ENCODE measurements at regions not wholly inside any gene's neighbourhood (a gene's known extent, or its start where the extent isn't known, plus 50 kb on each side); places are given as distances from the start of the nearest gene placed in this dataset.
"Not testable (repeated sequence)": the region's sequence is repeated elsewhere in the genome, so short reads cannot be mapped to it uniquely, and the experiment has no call there.

DNA sequence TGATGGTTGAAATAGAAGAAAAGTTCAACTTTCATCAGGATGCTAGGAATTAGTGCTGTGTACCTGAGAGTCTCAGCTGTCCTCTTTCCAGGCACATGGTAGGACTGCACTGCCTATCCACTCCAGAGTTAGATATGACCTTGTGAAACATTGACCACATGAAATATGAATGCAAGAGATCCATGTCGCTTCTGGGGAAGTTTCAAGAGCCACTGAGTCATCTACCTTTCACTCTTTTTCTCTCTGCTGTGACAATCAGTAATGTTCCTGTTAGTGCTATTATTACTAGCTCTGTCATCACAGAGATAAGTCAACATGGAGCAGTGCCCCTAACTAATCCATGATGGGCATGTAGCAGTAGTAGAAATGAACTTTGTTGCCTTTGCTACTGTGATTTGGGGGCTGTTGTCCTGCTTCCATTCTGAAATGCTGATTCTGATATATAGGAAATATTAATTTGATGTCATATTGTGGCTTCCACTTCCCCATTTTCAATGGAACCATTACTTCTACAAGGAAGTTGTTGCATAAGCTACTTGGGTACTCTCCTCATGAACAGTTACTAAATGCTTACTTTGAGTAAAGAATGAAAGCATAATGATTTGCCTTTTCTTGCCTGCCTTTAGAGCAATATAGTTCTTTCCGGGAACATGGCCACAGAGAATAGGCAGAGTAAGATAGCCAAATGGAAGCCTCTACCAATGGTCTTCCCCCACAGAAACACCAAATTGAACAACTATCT is 192.8 kb upstream of the ZNF521 start:
- DNase-seq: no peak

DNA sequence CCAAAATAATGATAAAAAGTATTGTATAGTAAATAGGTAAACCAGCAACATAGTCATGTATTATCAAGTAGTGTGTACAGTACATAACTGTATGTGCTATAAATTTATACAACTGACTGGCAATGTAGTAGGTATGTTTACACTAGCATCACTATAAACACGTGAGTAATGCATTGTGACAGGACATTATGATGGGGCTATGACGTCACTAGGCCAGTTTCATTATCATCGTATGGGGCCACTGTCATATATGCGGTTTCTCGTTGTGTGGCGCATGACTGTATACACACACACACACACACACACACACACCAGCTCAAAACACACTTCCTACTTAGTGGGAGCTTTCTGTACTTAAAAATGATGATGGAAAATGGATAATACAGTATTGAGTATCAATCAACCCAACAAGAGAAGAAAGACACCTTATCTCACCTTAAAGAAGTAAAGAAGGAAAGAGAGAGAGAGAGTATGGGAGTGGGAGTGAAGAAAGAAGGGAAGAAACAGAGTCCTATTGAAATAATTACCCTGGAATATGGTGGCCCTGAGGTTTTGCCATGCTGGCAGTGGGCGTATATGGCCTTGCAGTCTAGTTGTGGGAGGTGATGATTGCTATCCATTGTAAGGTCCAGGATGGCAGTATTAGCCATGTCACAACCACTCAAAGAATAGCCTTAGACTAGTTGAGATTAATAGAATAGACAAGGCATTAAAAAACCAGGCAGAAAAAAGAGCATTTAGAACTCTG is 186.4 kb upstream of the ZNF521 start:
- no peak for DNase-seq

DNA sequence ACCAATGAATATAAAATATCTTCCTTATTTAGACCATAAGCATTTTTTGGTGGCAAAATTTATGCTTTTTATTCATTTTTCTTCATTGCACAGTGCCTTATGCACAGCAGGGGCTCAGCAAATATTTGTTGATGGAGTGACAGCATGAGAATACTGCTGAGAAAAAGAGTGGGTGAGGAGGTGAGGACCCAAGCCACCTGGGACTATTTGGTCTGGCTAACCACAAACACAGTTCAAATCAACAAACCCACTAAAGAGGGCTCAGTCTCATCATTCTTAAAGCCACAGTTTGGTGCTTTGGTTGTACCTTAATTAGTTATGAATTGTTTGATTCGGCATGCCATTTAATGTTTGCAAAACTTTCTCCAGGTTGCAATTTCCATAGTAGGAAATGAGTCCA is 183.5 kb upstream of the ZNF521 start:
- no peak for DNase-seq

DNA sequence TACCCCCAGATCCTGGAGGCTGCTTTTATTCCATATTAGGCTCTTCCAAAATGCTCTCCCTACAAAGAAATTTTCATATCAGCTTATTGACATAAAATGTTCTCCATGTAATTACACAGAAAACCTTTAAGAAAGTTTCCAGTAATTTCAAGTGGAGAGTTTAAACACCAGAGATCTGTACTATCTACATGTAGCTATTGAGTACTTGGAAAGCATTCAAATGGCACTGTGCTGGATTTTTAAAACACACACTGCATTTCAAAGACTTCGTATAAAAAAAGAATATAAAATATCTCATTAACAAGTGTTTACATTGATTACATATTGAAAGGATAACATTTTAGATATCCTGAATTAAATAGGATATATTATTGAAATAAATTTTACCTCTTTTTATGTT is 182.4 kb upstream of the ZNF521 start:
- no peak for DNase-seq

DNA sequence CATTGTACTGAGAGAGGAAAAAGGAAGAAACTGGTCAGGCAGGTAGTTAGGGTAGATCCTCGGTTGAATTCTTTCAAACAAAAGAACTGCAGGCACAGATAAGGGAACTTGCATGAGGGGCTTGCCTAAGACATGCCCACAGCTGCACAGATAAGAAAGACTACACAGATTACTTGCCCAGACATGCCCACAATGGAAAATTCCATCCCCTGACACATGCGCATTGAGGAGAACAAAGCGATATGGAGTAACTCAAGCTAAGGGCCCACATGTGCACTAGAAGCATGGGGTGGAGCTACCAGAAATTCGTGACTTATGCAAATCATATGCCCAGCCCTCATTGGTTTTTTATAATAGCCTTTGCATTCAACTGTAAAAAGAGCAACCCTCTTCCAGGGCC is 181.3 kb upstream of the ZNF521 start:
- DNase-seq: no peak

DNA sequence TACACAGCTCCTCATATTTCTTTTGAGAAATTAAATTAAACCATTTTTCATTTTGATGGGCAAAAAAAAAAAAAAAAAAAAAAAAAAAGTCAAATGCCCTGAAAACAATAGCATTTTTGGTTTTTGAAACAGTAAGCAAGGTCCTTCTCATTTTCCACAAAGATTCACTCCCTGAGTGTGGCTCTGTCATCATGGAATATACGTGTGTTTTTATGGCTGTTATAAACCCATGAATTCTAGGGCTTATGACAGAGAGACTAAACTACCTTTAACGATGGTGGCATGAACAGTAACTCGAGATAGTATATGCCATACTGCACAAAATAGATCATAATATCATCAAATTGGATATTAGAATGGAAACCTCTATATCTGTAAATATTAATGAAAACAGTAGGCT is 179.2 kb upstream of the ZNF521 start:
- DNase-seq: no peak

DNA sequence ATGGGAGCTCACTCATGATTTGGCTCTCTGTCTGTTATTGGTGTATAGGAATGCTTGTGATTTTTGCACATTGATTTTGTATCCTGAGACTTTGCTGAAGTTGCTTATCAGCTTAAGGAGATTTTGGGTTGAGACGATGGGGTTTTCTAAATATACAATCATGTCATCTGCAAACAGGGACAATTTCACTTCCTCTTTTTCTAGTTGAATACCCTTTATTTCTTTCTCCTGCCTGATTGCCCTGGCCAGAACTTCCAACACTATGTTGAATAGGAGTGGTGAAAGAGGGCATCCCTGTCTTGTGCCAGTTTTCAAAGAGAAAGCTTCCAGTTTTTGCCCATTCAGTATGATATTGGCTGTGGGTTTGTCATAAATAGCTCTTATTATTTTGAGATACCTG is 173.8 kb upstream of the ZNF521 start:
- DNase-seq: not testable (repeated sequence)

DNA sequence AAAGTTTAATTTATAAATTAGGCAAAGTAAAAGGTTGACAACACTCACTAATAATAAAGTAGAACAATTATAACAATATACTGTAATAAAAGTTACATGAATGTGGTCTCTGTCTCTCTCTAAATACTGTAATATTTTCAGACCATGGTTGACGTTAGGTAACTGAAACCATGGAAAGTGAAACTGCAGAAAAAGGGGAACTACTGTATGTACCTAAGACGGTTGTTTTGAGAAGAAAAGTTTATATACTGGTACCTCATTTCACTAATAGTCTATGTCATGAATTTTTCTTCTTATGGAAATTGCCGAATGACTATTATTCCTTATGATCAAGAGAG is 166.7 kb upstream of the ZNF521 start:
- DNase-seq: no peak

DNA sequence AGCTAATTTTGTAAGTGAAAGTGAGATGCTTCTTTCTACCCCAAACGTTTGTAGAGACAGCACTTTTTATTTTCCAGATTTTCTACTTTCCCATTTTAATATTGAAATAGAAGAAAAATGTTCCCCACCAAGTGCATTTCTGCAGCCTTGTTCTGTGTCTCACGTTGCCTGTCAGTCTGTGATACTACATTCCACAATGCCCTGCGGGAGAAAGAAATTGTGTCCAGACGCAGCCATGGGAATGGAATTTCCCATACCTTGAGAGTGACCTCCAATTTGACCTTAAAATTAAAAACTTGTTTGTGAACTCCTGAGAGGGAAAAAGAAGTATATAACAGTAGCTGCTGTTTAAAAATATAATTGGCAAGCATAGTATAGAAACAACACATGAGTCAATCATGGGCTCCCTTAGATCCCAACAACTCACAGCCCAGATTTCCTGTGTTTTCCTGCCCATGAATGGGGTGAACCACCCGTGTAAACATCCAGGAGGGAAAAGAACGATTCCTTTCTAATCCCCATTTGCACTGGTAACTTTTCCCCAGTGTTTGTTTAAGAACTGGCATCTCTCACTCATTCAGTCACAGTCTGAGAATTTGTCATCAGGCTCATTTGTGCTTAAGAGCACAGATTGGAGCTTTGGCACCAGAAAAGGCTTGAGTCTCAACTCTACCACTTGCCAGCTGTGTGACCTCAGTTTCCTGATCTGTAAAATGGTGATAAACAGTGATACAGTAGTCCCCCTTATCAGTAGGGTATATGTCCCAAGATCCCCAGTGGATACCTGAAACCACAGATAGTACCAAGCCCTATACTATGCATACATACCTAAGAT is 166.1 kb upstream of the ZNF521 start:
- no peak for DNase-seq

DNA sequence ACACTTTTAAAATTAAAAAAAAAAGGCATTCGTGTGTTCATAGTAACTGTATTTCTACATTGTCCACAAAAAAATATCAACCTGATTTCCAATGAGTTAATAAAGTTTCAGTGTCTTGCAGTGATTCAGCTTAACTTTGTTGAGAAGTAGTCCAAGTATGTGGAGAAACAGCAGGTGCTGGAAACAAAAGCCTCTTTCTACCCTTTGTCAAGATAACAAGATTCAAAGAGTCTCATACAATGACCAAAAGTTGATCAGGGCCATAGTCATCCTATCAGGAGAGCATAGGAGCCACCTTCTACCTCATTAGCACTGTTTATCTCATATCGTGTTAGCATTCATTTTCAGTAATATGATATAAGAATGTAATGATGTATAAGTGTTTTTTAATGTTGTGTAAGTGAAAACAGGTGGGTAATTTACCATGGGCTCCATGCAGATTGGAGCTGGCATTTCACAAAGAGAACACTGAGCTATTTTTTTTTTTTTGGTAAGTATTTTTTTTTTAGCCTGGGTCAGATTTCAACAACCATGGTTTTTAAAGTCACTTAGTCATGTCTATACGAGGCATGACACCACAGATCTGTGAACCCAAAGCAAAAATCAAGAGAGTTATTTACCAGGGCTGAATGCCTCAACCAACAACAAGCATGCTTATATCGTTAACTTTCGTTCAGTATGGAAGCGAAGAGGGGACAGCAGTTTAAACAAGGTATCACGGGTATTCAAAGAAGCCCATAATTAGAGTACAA is 165.0 kb upstream of the ZNF521 start:
- DNase-seq: no peak

DNA sequence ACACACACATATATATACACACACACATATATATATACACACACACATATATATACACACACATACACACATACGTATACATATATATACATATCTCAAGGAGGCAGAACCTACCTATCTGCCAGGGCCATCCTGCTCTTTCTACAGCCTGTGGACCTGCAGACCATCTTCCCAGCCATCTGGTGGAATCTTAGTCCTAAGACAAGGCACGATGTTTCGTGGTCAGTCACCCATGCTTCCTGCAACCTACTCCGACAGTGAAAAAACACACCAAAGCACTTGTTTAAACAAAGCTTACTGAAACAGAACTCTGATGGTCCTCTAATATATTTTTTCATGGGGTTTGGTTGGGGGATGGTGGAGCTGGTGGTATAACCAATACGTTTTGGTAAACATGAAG is 164.2 kb upstream of the ZNF521 start:
- DNase-seq: no peak

DNA sequence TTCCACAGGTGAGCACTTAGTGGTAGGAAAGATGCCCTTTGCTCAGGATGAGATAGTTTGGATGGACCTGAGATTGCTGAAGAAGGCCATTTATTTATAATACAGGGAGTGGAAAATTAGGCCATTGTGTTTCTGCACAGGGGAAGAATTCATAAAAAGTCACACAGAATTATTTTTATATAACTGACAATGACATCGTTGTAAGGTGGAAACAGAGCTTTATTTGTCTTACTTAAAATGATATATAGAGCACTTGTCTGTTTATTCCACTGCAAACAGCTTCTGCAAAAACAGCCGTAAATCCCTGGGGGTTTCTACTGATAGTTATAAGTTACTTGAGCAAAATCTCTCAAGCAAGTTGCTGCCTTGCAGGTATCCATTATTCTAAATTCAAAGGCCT is 158.1 kb upstream of the ZNF521 start:
- DNase-seq: no peak

DNA sequence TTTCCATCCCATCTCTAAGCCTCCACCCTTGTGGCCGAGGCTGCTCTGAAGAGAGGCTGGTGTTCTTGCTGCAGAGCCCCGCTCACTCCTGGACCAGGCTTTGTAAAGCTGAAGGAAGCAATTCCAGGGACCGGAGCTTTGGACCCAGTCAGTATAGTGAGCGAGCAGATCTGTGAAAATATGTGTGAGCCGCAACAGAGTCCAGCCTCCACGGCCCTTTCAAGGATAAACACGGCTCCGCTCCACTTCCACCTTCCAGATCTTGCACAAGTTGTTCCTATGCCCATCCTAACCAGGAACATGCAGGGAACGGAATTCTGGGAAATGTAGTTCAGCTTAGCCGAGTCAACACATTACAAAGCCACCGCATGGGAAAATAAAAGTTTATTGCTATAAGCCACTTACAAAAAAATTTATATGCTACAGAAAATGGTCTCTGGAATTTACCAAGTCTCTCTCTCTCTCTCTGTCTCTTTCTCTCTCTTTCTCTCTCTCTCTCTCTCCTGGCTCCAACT is 151.7 kb upstream of the ZNF521 start:
- no peak for DNase-seq

DNA sequence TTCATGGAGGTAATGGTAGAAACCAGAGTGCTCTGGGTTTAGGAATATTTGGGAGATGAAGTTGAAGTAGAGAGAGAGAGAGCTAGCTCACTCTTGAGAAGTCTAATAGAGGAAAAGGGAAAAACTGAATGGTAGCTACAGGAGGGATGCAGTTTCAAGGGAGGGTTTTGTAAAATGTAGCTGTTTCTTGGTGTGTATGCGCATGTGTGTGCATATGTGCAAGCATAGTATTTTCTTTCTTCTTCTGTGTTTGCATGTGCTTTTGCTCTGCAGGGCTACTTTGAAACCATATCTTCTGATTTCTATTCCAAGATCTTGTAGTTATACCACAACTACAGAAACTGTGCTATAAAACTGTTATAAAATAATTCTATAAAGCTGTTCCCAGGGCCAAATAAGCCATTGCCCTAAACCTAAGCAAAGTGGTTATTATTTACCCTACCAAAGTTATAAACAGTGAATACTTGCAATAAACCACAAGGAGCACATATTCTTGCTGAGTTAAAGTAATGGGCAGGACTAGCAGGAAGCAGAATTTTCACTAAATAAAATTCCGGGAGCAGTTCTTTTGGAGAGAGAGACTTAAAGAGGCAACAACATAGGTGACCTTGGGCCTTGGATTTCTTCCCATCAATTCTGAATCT is 145.3 kb upstream of the ZNF521 start:
- DNase-seq: no peak

DNA sequence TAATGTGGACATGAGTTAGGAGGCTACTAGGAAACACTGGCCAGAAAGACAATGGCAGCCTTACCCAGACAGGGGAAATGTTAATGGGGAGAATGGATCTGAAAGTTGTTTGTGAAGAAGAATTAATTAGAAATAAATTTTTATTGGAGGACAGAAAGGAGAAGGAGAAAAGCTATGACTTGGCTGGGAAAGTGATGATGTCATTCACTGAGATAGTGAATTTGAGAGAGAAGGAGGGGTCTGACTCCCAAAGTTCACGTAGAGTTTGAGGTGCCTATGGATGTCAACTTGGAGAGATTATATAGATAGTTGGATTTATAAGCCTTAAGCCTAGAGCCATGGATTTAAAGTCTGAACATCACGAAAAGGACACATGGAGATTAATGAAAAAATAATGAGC is 144.6 kb upstream of the ZNF521 start:
- DNase-seq: no peak

DNA sequence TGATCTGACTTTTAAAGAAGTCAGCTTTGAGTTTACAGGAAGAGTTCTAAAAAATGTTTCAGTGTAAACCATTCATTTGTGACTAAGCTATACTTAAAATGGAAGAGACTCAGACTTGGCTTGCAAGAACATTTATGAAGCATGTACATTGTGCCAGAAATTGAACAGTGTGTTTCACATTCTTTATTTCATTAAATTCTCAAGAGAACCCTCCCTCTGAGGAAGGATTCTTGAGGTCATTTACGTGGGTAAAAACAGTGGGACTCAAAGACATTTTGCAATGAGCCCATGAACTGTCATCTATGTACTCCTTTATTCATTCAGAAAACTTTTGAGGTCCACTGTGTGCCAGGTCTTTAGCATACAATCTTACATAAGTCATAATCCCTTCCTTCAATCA is 143.6 kb upstream of the ZNF521 start:
- DNase-seq: no peak

DNA sequence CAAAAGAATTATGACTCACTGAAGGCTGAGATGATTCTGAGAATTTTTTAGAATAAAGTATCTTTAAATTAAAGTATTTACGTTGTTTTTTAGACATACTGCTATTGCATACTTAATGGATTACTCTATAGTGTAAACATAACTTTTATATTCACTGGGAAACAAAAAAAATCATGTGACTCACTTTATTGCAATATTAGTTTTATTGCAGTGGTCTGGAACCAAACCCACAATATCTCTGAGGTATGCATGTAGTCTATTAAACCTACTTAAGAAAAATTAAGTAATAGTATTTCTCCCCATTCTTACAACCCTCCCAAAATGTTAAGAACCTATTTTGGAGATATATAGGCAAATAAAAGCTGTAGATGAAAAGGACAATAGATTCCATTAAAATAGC is 142.9 kb upstream of the ZNF521 start:
- no peak for DNase-seq

DNA sequence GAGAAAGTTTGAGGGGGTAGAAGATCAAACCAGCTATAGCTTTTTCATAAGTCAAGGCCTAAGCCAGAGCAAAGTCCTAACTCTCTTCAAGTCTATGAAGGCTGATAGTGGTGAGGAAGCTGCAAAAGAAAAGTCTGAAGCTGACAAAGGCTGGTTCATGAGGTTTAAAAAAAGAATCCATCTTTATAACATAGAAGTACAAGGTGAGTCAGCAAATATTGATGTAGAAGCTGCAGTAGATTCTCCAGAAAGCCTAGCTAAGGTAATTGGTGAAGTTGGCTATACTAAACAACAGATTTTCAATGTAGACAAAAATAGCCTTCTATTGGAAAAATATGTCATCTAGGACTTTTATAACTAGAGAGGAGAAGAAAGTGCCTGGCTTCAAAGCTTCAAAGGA is 141.4 kb upstream of the ZNF521 start:
- DNase-seq: no peak

DNA sequence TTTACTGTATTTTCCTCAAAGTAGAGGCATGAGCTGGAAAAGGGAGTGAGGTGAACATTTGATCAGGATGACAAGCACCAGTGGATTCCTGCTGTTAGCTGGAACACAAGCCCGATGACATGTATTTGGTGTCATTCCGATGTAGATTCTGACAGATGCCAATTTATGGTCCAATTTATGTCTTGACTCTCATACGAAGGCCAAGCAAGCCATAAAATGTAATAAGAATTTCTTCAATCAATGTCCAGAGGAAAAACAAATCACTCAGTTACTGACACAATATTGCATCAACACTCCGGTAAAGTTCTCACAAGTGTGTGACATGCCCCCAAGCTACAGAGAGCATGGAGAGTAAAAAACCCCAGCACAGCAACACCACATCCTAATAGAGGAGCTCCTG is 138.3 kb upstream of the ZNF521 start:
- DNase-seq: no peak

DNA sequence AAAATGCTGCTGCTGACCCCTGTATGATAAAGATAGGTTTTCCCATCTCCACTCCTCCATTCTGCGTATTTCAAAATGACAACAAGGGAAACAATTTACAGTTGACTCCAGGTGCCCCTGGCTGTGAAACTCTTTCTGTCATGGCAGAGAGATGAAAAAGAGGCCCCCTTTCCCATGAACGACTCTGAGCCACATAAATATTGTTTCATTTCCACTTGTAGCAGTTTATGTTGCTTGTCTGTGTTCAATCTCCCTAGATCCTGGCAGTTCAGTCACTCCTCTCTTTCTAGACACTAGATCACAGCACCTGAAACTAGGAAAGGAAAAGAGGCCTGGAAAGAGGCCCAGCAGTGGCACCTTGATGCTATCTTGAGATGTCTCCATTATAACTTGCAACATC is 121.0 kb upstream of the ZNF521 start:
- DNase-seq: no peak

DNA sequence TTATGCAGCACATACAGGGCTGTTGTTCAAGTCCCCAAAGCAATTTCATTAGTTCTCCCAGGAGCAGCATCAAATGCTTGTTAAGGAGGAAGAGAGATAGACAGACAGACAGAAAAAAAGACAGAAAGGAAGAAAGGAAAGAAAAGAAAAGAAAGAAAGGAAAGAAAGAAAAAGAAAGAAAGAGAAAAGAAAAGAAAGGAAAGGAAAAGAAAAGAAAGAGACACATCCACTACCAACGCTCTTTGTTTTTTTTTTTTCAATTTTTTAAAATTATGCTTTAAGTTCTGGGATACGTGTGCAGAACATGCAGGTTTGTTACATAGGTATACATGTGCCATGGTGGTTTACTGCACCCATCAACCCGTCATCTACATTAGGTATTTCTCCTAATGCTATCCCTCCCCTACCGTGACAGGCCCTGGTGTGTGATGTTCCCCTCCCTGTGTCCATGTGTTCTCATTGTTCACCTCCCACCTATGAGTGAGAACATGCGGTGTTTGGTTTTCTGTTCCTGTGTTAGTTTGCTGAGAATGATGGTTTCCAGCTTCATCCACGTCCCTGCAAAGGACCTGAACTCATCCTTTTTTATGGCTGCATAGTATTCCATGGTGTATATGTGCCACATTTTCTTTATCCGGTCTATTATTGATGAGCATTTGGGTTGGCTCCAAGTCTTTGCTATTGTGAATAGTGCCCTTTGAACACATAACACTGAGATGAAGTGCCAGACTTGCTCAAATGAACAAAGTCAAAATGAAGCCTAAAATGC is 119.0 kb upstream of the ZNF521 start:
- not testable (repeated sequence) for DNase-seq

DNA sequence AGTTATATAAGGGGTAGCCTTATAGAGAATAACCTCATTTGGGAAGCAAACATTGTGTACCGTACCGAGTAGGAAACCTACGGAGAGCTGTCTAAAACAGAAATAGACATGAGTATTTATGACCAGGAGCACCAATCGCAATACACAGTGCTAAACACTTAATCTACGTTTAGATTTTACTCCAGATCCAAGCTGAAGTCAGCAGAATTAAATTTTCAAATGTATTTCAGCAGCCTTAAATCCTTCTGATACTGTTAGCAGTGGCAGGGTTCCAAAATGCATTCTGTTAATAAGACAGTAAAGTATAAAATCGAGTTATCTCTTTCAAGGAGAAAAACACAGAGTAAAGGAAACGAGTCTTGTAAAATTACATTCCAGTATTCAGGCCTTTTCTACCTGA is 118.1 kb upstream of the ZNF521 start:
- DNase-seq: no peak

Measured in activated T-cell treated with anti-CD3 and anti-CD28 coated beads, Interleukin-2, amount 50 U/mL, for 48 hours (primary cell).